ENCODE measurements at regions not wholly inside any gene's neighbourhood (a gene's known extent, or its start where the extent isn't known, plus 50 kb on each side); places are given as distances from the start of the nearest gene placed in this dataset.

- Mint-ChIP-seq H3K4me1 (no peaks in the 10 kb centered on the region), H3K27me3 (no peaks in the 10 kb centered on the region), H3K27ac (no peak overlapping the region), H3K9me3 (no peaks in the 10 kb centered on the region), H3K4me3 (no peak overlapping the region), H3K36me3 (no peaks in the 10 kb centered on the region)
- no peaks in the 10 kb centered on the region for H3K27me3 ChIP-seq (replicated peaks in 1 of 2; ENCODE audit: control insufficient read depth in 2 of 2, extremely low read depth in 1 of 2, insufficient read depth in 2 of 2, low read length in 1 of 2)
- ChIA-PET POLR2A (interaction anchor here in 1 of 2 donors (0.7 kb wide), 1 partner anchor 129 kb away, joined by 4 read pairs; no protein-coding TSS in a partner anchor), CTCF (no interaction called here)
- no peaks in the 10 kb centered on the region for H3K9me3 ChIP-seq
- WGBS (ENCODE audit: insufficient coverage), result no CpG with 5 or more reads among the region's 2 CpGs
- DNase-seq (no peak), ATAC-seq (replicated peaks in 1 of 4) (no peak)
- H3K4me3 ChIP-seq (ENCODE audit: control insufficient read depth in 1 of 2, extremely low read depth in 1 of 2, low read length in 1 of 2), result no peak overlapping the region
- H3K36me3 ChIP-seq (ENCODE audit: control insufficient read depth in 2 of 2, extremely low read depth in 1 of 2, insufficient read depth in 1 of 2, low read length in 1 of 2), result no peaks in the 10 kb centered on the region
- H3K4me1 ChIP-seq (ENCODE audit: control insufficient read depth in 1 of 2, extremely low read depth in 1 of 2, insufficient read depth in 2 of 2, low read length in 2 of 2), result no peaks in the 10 kb centered on the region
- no peak overlapping the region for H3K27ac ChIP-seq (ENCODE audit: low read length)
Observed at GRCh38 chr2:192443831-192444230, 249.1 kb upstream of the TMEFF2 start.

- Histone ChIP-seq H3K27ac (ENCODE audit: low read length) (no peak overlapping the region), H3K36me3 (ENCODE audit: control insufficient read depth in 2 of 2, extremely low read depth in 1 of 2, insufficient read depth in 1 of 2, low read length in 1 of 2) (no peaks in the 10 kb centered on the region), H3K4me1 (ENCODE audit: control insufficient read depth in 1 of 2, extremely low read depth in 1 of 2, insufficient read depth in 2 of 2, low read length in 2 of 2) (no peaks in the 10 kb centered on the region), H3K9me3 (no peaks in the 10 kb centered on the region), H3K27me3 (replicated peaks in 1 of 2; ENCODE audit: control insufficient read depth in 2 of 2, extremely low read depth in 1 of 2, insufficient read depth in 2 of 2, low read length in 1 of 2) (no peaks in the 10 kb centered on the region), H3K4me3 (ENCODE audit: control insufficient read depth in 1 of 2, extremely low read depth in 1 of 2, low read length in 1 of 2) (no peak overlapping the region)
- Mint-ChIP-seq H3K27me3 (no peaks in the 10 kb centered on the region), H3K9me3 (no peaks in the 10 kb centered on the region), H3K27ac (no peak overlapping the region), H3K36me3 (no peaks in the 10 kb centered on the region), H3K4me3 (no peak overlapping the region), H3K4me1 (no peaks in the 10 kb centered on the region)
- POLR2A ChIA-PET, result no interaction called here
- DNase-seq, result no peak
- no CpG with 5 or more reads among the region's 1 CpG for WGBS (ENCODE audit: insufficient coverage)
- CTCF ChIA-PET, result no interaction called here
- ATAC-seq (replicated peaks in 1 of 4), result no peak
Observed at GRCh38 chr2:192438239-192438638, 243.5 kb upstream of the TMEFF2 start.

- DNase-seq (no peak), ATAC-seq (replicated peaks in 1 of 4) (no peak)
- no peaks in the 10 kb centered on the region for H3K36me3 Mint-ChIP-seq
- no peaks in the 10 kb centered on the region for H3K9me3 Mint-ChIP-seq
- no peaks in the 10 kb centered on the region for H3K9me3 ChIP-seq
- H3K27ac ChIP-seq (ENCODE audit: low read length), result no peak overlapping the region
- H3K4me1 Mint-ChIP-seq, result no peaks in the 10 kb centered on the region
- no peaks in the 10 kb centered on the region for H3K4me1 ChIP-seq (ENCODE audit: control insufficient read depth in 1 of 2, extremely low read depth in 1 of 2, insufficient read depth in 2 of 2, low read length in 2 of 2)
- no peaks in the 10 kb centered on the region for H3K27me3 ChIP-seq (replicated peaks in 1 of 2; ENCODE audit: control insufficient read depth in 2 of 2, extremely low read depth in 1 of 2, insufficient read depth in 2 of 2, low read length in 1 of 2)
- no peaks in the 10 kb centered on the region for H3K27me3 Mint-ChIP-seq
- no peak overlapping the region for H3K4me3 Mint-ChIP-seq
- CTCF ChIA-PET, result no interaction called here
- POLR2A ChIA-PET, result no interaction called here
- no CpG with 5 or more reads among the region's 4 CpGs for WGBS (ENCODE audit: insufficient coverage)
- H3K4me3 ChIP-seq (ENCODE audit: control insufficient read depth in 1 of 2, extremely low read depth in 1 of 2, low read length in 1 of 2), result no peak overlapping the region
- H3K36me3 ChIP-seq (ENCODE audit: control insufficient read depth in 2 of 2, extremely low read depth in 1 of 2, insufficient read depth in 1 of 2, low read length in 1 of 2), result no peaks in the 10 kb centered on the region
- no peak overlapping the region for H3K27ac Mint-ChIP-seq
Observed at GRCh38 chr2:192437653-192438052, 242.9 kb upstream of the TMEFF2 start.

- no peaks in the 10 kb centered on the region for H3K27me3 ChIP-seq (replicated peaks in 1 of 2; ENCODE audit: control insufficient read depth in 2 of 2, extremely low read depth in 1 of 2, insufficient read depth in 2 of 2, low read length in 1 of 2)
- DNase-seq (no peak), ATAC-seq (replicated peaks in 1 of 4) (no peak)
- H3K27ac ChIP-seq (ENCODE audit: low read length), result no peak overlapping the region
- ChIA-PET CTCF (no interaction called here), POLR2A (no interaction called here)
- Mint-ChIP-seq H3K27me3 (no peaks in the 10 kb centered on the region), H3K9me3 (peaks cover 0 to 4% (median 4%) of the 10 kb centered on the region in 3 donors), H3K27ac (no peak overlapping the region), H3K36me3 (no peaks in the 10 kb centered on the region), H3K4me1 (no peaks in the 10 kb centered on the region), H3K4me3 (no peak overlapping the region)
- no peaks in the 10 kb centered on the region for H3K4me1 ChIP-seq (ENCODE audit: control insufficient read depth in 1 of 2, extremely low read depth in 1 of 2, insufficient read depth in 2 of 2, low read length in 2 of 2)
- 83% methylated on average over 2 of the region's 4 CpGs for WGBS (ENCODE audit: insufficient coverage)
- no peaks in the 10 kb centered on the region for H3K9me3 ChIP-seq
- no peaks in the 10 kb centered on the region for H3K36me3 ChIP-seq (ENCODE audit: control insufficient read depth in 2 of 2, extremely low read depth in 1 of 2, insufficient read depth in 1 of 2, low read length in 1 of 2)
- no peak overlapping the region for H3K4me3 ChIP-seq (ENCODE audit: control insufficient read depth in 1 of 2, extremely low read depth in 1 of 2, low read length in 1 of 2)
Observed at GRCh38 chr2:192424243-192424642, 229.5 kb upstream of the TMEFF2 start.

- H3K4me3 Mint-ChIP-seq, result no peak overlapping the region
- no peak overlapping the region for H3K27ac Mint-ChIP-seq
- no peaks in the 10 kb centered on the region for H3K36me3 Mint-ChIP-seq
- no CpG with 5 or more reads among the region's 2 CpGs for WGBS (ENCODE audit: insufficient coverage)
- Histone ChIP-seq H3K36me3 (ENCODE audit: control insufficient read depth in 2 of 2, extremely low read depth in 1 of 2, insufficient read depth in 1 of 2, low read length in 1 of 2) (no peaks in the 10 kb centered on the region), H3K27me3 (replicated peaks in 1 of 2; ENCODE audit: control insufficient read depth in 2 of 2, extremely low read depth in 1 of 2, insufficient read depth in 2 of 2, low read length in 1 of 2) (no peaks in the 10 kb centered on the region), H3K9me3 (no peaks in the 10 kb centered on the region), H3K4me1 (ENCODE audit: control insufficient read depth in 1 of 2, extremely low read depth in 1 of 2, insufficient read depth in 2 of 2, low read length in 2 of 2) (no peaks in the 10 kb centered on the region), H3K4me3 (ENCODE audit: control insufficient read depth in 1 of 2, extremely low read depth in 1 of 2, low read length in 1 of 2) (no peak overlapping the region), H3K27ac (ENCODE audit: low read length) (no peak overlapping the region)
- peaks cover 0 to 4% (median 4%) of the 10 kb centered on the region in 3 donors for H3K9me3 Mint-ChIP-seq
- H3K4me1 Mint-ChIP-seq, result no peaks in the 10 kb centered on the region
- DNase-seq (no peak), ATAC-seq (replicated peaks in 1 of 4) (no peak)
- no peaks in the 10 kb centered on the region for H3K27me3 Mint-ChIP-seq
- POLR2A ChIA-PET, result no interaction called here
- CTCF ChIA-PET, result no interaction called here
Observed at GRCh38 chr2:192419786-192420185, 225.1 kb upstream of the TMEFF2 start.

- Mint-ChIP-seq H3K9me3 (peaks cover 0 to 4% (median 4%) of the 10 kb centered on the region in 3 donors), H3K27me3 (no peaks in the 10 kb centered on the region), H3K4me1 (no peaks in the 10 kb centered on the region), H3K27ac (no peak overlapping the region), H3K36me3 (no peaks in the 10 kb centered on the region), H3K4me3 (no peak overlapping the region)
- CTCF ChIA-PET, result no interaction called here
- no peak for DNase-seq
- ATAC-seq (replicated peaks in 1 of 4), result no peak
- Histone ChIP-seq H3K27me3 (replicated peaks in 1 of 2; ENCODE audit: control insufficient read depth in 2 of 2, extremely low read depth in 1 of 2, insufficient read depth in 2 of 2, low read length in 1 of 2) (no peaks in the 10 kb centered on the region), H3K4me1 (ENCODE audit: control insufficient read depth in 1 of 2, extremely low read depth in 1 of 2, insufficient read depth in 2 of 2, low read length in 2 of 2) (no peaks in the 10 kb centered on the region), H3K36me3 (ENCODE audit: control insufficient read depth in 2 of 2, extremely low read depth in 1 of 2, insufficient read depth in 1 of 2, low read length in 1 of 2) (no peaks in the 10 kb centered on the region), H3K27ac (ENCODE audit: low read length) (no peak overlapping the region), H3K4me3 (ENCODE audit: control insufficient read depth in 1 of 2, extremely low read depth in 1 of 2, low read length in 1 of 2) (no peak overlapping the region), H3K9me3 (no peaks in the 10 kb centered on the region)
- POLR2A ChIA-PET, result no interaction called here
- whole genome bisulfite sequencing (ENCODE audit: insufficient coverage), result no CpG with 5 or more reads among the region's 4 CpGs
Observed at GRCh38 chr2:192416060-192416459, 221.3 kb upstream of the TMEFF2 start.

GRCh38 chr2:192414794-192415193 is 220.1 kb upstream of the TMEFF2 start:
- H3K9me3 Mint-ChIP-seq, result no peaks in the 10 kb centered on the region
- H3K27ac Mint-ChIP-seq, result no peak overlapping the region
- ATAC-seq (replicated peaks in 1 of 4) (no peak), DNase-seq (no peak)
- no peaks in the 10 kb centered on the region for H3K36me3 Mint-ChIP-seq
- Histone ChIP-seq H3K27me3 (replicated peaks in 1 of 2; ENCODE audit: control insufficient read depth in 2 of 2, extremely low read depth in 1 of 2, insufficient read depth in 2 of 2, low read length in 1 of 2) (no peaks in the 10 kb centered on the region), H3K9me3 (no peaks in the 10 kb centered on the region), H3K36me3 (ENCODE audit: control insufficient read depth in 2 of 2, extremely low read depth in 1 of 2, insufficient read depth in 1 of 2, low read length in 1 of 2) (no peaks in the 10 kb centered on the region), H3K4me3 (ENCODE audit: control insufficient read depth in 1 of 2, extremely low read depth in 1 of 2, low read length in 1 of 2) (no peak overlapping the region), H3K27ac (ENCODE audit: low read length) (no peak overlapping the region), H3K4me1 (ENCODE audit: control insufficient read depth in 1 of 2, extremely low read depth in 1 of 2, insufficient read depth in 2 of 2, low read length in 2 of 2) (no peaks in the 10 kb centered on the region)
- no peaks in the 10 kb centered on the region for H3K27me3 Mint-ChIP-seq
- no peaks in the 10 kb centered on the region for H3K4me1 Mint-ChIP-seq
- no peak overlapping the region for H3K4me3 Mint-ChIP-seq
- ChIA-PET CTCF (no interaction called here), POLR2A (no interaction called here)
- WGBS (ENCODE audit: insufficient coverage), result 89% methylated on average over 17 of the region's 18 CpGs

Data from T-cell (primary cell).